Stimulated activated naive CD4-positive, alpha-beta T cell (primary cell): ENCODE measurements at regions not wholly inside any gene's neighbourhood (a gene's known extent, or its start where the extent isn't known, plus 50 kb on each side); places are given as distances from the start of the nearest gene placed in this dataset.
"Not testable (repeated sequence)": the region's sequence is repeated elsewhere in the genome, so short reads cannot be mapped to it uniquely, and the experiment has no call there.

Source experiments
- DNase-seq, 6 experiments: peaks; one replicate each; lab custom pipeline; 2025; lab: John Stamatoyannopoulos, UW

DNA sequence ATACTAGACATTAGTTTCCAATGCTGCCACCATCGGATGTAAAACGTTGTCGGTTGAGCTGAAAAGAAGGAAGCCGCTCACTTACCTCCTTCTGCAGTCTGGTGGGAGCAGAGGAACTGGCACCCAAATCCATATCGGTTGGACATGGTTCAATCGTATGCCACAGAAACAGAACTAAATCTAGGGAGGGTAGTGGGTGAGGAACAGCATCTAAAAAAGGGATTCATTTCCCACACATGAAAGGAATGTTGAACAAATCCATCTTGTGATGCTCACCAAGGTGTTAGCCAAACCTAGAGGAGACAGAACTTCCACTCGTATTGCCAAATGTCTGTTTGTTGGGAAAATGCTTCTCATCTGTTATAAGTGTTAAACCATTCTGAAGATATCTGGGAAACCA is 532.7 kb downstream of the NLGN4X start:
- no peak for DNase-seq

DNA sequence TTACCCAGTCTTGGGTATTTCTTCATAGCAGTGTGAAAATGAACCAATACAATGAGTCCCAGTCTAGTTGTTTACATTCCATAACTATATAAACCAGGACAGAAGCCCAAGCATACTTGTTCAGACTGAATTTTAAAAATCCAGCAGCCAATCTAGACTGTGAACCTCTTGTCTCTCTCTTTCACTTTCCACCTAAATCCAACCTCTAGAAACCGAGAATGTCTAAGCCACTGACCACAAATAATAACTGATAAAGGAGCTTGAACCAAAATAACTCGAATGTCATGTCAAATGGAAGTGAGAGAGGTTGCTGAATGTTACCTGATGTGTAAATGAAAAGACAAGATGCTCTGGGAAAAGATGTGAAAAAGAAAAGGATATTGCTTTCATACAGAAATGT is 544.7 kb downstream of the NLGN4X start:
- no peak for DNase-seq

DNA sequence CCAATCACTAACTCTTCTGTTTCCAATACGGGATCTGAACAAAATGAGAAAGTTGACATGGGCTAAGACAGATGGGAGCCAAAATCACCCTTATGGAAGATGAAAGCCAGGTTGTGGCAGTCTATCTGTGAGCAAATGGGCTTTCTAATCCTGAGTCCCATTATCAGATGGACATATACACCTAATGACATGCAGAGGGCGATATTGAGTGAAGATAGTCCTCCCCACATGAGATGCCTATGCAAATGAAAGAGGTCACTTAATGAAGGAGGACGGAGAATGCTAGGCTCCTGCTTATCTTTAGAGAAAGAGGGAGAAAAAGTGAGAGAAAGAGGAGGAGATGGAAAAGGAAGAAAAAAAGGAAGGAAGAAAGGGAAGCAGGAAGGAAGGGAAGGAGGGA is 547.5 kb downstream of the NLGN4X start:
- DNase-seq: no peak

DNA sequence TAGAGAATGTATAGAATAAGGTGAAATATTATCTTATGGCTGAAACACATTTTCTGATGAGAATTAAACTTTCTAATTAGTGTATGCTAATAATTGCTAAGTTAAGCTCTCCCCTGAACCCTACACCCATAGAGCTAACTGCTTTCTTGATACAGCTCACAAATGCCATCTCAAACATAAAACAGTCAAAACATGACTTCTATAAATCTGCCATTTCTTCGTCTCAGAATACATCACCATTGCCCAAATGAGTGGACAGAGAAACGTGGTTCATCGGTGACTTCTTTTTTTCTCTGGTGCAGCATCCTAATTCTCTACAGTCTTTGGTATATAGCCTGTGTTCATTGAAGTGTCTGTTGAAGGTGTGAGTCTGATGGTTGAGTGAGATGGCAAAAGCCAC is 554.6 kb downstream of the NLGN4X start:
- DNase-seq: no peak

DNA sequence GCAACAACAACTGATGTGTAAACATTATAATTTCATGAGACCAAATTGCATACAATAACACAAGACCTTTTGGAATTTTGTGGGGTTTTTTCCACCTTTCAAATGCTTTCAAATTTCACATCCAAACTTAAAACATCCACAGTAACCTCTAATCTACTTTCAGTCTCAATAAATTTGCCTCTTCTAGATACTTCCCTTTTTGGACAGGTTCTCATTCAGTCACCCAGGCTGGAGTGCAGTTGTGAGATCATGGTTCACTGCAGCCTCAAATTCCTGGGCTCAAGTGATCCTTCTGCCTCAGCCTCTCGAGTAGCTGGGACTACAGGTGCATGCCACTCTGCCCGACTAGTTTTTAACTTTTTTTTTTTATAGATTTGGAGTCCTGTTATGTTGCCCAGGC is 556.6 kb downstream of the NLGN4X start:
- DNase-seq: no peak

DNA sequence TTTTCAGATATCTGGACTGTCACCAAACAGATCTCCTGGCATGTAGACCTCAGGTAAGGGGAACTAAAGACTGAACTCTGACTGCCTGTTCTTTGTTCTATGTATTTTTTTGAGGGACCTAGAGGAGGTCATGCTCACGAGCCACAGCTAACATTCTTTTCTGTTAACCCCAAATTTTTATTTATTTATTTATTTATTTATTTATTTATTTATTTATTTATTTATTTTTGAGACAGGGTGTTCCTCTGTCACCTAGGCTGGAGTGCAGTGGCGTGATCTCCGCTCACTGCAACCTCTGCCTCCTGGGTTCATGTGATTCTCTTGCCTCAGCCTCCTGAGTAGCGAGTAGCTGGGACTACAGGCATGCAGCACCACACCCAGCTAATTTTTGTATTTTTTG is 562.0 kb downstream of the NLGN4X start:
- not testable (repeated sequence) for DNase-seq

DNA sequence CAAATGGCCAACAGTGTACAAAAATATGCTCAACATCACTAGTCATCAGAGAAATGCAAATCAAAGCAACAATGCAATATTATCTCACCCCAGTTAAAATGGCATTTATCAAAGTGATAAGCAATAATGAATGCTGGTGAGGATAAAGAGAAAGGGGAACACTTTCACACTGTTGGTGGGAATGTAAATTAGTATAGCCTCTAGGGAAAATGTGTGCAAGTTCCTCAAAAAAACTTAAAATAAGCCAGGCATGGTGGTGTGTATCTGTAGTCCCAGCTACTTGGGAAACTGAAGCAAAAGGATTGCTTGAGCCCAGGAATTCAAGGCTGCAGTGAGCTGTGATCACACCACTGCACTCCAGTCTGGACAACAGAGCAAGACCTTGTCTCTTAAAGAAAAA is 572.1 kb downstream of the NLGN4X start:
- no peak for DNase-seq

DNA sequence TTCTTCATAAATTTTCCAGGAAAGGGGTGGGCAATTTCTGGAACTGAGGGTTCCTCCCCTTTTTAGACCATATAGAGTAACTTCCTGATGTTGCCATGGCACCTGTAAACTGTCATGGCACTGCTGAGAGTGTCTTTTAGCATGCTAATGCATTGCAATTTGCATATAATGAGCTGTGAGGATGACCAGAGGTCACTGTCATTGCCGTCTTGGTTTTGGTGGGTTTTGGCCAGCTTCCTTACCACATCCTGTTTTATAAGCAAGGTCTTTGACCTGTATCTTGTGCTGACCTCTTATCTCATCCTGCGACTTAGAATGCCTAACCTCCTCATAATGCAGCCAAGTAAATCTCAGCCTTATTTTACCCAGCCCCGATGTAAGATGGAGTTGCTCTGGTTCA is 577.8 kb downstream of the NLGN4X start:
- no peak for DNase-seq

DNA sequence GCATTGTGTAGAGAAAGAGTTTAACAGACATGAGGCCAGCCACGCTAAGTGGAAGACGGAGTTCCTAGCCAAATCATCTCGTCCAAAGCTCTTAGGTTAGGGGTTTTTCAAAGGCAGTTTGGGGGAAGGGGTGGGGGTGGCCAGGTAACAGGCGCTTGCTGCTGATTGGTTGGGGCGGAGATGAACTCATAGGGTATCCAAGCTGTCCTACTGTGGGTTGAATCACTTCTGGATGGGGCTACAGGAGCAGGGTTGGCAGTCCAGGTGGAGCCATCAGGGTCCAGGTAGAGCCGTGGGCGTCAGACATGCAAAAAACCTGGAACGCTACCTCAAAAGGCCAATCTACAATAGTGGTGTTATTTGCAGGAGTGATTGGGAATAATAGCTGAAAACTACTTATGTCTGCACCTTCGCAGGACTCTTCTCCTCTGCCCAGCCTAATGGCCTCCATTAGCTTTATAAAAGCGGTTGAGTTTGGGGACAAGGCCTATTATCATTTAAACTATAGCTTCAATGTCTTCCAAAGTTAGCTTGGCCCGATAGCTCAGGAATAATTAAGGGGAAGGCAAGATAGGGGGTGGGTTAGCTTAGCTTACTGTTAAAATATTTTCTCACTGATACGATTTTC is 579.6 kb downstream of the NLGN4X start:
- DNase-seq: no peak

DNA sequence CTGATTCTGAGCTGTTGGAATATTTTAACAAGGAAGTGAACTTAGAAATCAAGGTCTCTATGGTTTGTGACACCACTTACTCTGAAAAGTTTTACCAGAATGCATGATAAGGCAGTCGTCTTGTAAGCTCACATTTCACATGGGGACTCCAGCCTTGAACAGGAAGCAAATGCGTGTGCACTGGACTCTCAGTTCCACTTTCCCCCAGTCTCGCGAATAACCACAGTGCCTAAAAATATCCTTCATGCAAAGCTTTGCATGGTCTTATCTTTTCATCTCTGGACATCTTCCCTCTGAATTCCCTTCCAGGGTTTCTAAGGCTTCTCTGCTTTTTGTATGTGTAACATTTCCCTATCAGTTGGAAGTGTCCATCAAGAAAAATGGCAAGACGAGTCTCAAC is 581.8 kb downstream of the NLGN4X start:
- no peak for DNase-seq

DNA sequence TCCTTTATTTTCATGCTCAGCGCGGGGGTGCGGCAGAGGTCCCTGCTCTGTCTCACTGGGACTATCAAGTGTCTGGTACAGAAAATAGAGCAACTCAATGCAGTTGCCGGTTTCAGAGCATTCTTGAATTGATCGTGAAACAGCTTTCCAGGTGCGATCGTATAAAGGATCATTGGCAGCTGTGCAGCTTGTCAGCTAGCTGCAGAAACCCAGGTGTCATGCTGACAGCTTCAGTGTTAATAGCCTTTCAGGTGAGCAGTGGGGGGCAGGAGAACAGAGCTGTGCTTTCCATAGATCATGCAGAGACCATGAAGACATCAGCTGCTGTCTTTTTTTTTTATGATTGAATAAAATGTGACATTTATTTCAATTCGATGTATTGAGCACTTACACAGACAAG is 583.9 kb downstream of the NLGN4X start:
- no peak for DNase-seq

DNA sequence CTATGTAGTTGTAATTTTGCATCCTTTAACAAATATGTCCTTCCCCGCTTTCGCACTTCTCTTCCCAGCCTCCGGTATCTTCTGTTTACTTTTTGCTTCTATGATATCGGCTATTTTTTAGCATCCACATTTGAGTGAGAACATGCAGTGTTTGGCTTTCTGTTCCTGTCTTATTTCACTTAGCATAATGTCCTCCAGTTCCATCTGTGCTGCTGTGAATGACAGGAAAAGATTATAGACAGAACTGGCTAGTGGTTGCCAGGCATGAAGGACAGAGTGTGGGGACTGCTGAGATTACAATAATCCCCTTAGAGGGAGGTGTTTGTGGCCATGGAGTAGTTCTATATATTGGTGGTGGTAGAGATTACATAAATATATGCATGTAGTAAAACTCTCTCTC is 588.6 kb downstream of the NLGN4X start:
- DNase-seq: no peak

DNA sequence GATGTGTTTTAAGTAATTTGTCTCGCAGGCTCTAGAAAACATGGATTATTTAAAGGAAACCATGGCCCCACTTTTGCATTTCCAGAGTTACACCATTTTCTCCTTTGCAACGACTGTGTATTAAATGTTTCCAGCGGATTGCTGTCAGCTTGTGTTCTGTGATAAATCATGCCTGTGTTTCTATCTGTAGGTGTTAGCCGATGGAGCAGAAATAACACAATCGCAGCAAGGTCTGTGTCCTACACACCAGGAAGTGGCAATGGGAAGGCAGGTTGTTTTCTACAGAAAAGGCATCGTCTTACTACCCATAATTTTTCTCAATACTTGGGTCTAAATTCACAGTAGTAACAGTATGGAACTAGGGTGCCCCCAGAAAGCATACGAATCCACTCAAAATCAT is 590.1 kb downstream of the NLGN4X start:
- DNase-seq: no peak

DNA sequence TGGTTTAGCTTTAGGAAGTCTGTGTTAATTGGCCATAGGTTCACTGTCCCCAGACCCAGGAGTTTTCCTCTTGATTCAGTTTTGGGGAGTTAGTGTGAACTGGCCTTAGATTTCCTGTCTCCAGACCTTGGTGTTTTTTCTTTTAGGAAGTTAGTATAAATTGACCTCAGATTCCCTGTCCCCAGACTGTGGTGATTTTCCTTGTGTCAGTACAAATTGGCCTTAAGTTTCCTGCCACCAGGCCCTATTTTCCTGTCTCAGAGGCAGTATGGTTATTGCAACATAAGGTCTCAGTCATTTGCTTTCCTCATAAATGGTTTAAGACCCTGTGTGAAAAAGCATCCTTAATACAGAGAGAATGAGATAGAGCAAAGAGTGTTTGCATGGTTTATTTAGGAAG is 595.8 kb downstream of the NLGN4X start:
- DNase-seq: no peak

DNA sequence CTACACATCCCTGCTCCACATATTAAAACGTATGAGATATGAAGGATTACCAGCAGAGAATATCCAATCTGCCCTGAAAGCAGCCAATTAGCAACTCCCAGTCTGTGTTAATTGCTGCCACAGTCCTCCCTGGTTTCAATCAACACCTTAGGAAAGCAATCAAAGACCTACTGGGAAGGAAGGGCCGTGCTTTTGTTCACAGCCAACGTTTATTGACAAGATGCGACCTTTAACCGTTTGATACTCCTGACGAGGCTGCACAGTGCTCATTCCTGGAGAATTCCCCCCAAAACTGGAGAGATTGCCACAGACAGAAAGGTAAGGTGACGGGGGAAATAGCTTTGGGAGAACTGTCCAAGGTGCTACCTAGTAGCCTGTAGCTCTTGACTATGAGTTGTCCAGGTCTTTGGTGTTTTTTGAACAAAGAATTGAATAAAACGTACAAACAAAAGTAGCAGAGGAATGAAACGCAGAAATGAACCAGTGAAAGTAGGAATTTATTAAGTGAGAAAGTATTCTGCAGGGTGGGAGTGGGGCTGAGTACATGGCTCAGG is 596.5 kb downstream of the NLGN4X start:
- no peak for DNase-seq

DNA sequence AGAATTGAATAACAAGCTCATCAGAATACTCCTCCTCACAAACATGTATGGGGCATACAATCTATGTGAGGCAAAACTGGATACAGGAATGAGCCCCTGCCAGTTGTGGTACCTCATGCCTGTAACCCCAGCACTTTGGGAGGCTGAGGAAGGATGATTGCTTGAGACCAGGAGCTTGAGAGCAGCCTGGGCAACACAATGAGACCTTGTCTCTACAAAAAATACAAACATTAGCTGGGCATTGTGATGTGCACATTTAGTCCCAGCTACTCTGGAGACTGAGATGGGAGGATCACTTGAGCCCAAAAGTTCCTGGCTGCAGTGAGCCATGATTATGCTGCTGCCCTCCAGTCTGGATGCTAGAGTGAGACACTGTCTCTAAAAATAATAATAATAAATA is 611.0 kb downstream of the NLGN4X start:
- DNase-seq: no peak

DNA sequence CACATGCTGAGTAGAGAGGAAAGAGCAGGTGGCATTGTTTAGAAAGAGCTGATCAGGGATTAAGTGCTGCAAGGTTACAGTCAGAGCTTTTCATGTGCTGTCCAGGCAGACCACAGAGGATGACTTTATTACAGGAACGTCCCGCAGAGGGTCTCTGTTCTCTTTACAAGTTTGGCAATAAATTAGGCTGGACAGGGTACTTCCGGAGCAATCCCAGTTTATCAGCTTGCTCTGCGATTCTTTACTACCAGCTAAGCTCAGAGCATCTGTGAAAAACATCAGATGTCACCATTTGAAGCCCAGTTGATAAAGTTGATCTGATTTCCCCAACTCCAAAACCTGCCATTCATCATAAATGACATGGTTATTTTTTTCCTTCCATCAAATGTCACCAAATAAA is 633.1 kb downstream of the NLGN4X start:
- DNase-seq: no peak

DNA sequence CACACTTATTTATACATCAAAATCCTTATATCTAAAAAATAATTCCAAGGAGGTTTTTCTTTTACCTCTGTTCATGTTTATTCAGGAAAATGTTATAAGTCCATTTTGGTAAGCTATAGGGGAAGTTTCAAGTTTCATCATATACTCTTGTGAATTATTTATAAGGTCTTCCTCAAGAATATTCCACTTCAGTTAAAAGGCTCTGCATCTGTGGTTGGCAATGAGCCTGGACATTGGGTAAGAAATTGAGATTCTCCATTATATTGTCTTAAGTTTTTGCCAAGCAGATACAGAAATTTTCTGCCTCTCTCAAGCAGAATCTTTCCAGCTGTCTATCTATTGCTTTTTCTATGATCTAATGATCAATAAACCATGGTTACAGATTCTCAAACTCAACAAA is 641.9 kb downstream of the NLGN4X start:
- no peak for DNase-seq

DNA sequence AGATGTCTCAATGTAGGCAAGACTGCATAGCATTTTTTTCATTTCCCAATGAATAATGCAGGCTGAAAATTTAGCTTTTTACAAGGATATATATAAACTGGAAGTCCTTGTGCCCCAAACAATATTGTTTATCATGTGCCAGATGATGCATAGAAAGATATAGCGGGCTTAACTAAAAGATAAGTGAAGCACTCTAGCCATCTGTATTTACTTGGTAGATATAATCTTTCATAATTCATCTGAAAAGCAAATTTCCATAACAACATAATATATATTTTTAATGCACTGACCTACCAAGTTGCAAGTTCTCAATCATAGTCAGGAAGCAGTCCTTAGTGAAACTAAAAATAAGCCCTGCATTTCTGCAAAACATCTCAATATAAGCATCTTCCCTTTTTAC is 653.3 kb downstream of the NLGN4X start:
- DNase-seq: no peak

DNA sequence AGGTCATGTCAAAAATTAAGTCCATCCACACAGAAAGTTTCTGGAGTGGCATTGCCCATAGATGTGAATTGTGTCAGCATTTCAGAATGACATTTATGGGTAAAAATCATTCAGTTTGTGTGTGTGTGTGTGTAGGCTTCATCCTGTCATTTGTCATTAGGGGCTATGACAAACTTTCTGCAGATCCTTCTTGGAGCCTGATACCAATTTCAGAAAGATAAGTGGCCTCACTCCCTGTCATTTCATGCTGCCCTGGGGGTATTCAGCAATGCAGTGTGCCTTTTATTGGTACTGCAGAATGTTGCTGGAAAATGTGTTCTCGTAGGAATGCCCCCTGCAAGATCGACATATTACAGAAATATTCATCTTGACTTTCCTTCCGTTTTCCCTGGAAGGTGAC is 659.7 kb downstream of the NLGN4X start:
- no peak for DNase-seq

DNA sequence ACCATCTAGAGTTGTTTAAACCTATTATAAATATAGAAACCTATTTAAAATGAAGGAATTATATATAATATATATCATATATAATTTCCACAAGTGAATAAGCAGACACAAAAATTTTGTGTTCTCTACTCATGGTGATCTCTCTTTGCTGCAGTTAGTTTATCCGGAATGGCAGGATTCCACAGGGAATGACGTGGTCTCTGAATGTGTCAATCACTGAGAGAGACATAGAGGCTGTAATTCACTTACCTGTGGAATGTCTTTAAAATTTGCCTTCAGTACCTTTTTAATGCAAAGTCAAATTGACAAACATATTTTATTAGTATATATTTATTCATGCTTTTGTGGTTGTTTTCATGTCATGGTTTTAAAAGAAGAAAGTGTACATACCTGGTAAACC is 669.3 kb downstream of the NLGN4X start:
- DNase-seq: no peak

DNA sequence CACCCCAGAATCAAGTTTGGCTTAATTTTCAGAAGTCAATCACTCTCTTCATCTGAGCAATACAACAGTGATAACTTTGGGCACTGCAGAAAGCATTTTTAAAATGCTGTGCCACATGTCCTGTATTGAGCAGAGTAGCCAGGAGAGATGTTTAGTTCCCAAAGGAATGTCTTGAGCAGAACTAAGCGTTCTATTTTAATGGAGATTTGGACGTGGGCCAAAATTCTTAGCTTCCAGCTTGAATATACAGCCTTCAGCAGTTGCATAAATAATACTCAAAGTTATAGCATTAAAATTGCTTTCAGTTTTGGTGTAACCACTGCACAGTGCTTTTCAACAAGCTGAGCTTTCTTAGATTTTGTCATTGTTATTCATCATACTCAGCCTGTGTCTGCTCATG is 679.2 kb downstream of the NLGN4X start:
- no peak for DNase-seq

DNA sequence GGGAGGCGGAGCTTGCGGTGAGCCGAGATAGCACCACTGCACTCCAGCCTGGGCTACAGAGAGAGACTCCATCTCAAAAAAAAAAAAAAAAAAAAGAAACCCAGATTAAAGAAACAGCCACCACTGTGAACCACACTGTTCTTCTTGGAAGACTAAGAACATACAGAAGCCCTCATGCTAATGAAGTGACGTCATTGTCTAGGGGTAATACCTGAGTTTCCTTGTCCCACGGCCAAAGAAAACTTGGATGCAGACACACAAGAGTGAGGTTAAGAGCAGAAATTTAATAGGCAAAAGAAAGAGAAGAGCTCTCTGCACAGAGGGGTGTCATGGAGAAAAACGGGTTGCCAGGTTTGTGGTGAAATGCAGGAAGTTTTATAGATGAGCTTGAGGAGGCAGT is 691.6 kb downstream of the NLGN4X start:
- no peak for DNase-seq

DNA sequence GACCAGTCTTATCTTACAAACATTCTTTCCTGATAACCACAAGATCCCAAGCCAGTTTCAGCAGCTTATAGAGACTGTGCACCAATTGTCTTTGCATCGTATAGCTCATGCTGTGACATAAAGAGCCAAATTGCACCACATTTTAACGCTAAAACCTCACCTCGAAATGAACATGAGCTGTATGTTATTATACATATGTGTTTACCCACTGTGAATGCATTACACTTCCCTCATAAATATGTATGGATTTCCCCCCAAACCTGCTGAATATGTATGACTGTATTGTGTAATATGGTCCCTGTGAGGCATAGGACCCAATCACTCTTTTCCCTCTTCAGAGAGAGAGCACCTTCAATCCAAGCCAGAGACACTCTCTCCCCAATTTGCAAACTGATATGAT is 692.4 kb downstream of the NLGN4X start:
- no peak for DNase-seq

DNA sequence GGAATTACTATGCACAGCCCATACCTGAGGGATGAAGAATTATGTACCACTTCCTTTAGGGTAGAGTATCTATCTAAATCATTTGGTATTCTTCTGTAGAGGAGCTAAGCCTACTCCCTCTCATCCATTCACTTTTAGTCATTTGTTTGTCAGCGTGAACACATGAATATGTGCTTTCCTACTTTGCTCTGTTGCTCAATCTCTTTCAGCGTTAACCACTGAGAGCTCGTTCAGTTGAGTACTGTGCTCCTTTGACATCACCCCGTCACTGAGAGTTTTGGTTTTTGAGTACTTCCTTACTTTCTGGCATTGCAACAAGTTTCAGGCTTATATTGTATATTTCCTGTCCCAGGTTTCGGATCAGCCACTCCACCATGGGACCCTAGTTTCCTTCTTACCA is 700.6 kb downstream of the NLGN4X start:
- DNase-seq: no peak
